ENCODE measurements at regions not wholly inside any gene's neighbourhood (a gene's known extent, or its start where the extent isn't known, plus 50 kb on each side); places are given as distances from the start of the nearest gene placed in this dataset.

DNA sequence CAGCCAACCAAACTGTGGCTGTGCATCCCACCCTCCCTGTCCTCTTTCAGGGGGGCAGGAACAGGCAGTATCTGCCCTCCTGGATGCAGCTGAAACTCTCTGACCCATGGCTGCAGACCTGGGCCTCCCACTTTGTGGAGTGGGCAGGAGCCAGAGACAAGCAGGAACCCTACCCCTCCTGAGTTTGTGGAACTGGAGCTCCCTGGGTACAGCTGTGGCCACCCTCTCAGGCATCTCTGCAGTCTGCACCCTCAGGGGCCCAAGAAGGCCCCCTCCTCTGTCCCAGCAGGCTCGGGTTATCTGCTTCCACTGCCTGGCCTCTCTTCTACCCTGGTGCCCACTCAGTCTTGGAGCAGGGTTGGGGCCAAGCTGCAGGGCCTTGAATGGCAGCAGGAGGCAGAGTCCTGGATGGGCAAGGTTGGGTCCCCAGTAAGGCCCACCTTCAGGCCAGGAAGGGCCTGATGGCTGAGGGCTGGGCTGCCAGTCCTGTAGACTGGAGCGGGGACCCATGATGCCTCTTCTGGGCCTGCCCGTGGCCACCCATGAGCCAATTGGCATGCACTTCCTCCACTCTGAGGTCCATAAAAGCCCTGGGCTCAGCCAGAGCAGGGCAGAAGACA is 619.9 kb downstream of the KIF4B start:
- intact Hi-C loops (cut with DNase I; ENCODE audit: low total_unique reads), result no loop called here
- 69 to 88% (median 83%) methylated on average over 3 of the region's 3 CpGs for WGBS, 5 donors
- DNase-seq, result peak; percentile 64
- no peak overlapping the region for H3K4me3 ChIP-seq
- no peak for TF ChIP-seq POLR2AphosphoS5 (IDR thresholded peaks at IDR 0.05)
- TF ChIP-seq CTCF (IDR thresholded peaks at IDR 0.05 in 8 of 11, conservative IDR thresholded peaks at IDR 0.05 in 3 of 11), result no peak
- no peak for TF ChIP-seq POLR2A (IDR thresholded peaks at IDR 0.05)
- H3K36me3 ChIP-seq, result no peaks in the 10 kb centered on the region
- H3K27ac ChIP-seq, result no peak overlapping the region
- H3K4me1 ChIP-seq, result no peaks in the 10 kb centered on the region
- H3K9me3 ChIP-seq, result peaks cover 0 to 13% (median 5%) of the 10 kb centered on the region in 8 donors
- H3K27me3 ChIP-seq (replicated peaks in 1 of 7), result no peaks in the 10 kb centered on the region

DNA sequence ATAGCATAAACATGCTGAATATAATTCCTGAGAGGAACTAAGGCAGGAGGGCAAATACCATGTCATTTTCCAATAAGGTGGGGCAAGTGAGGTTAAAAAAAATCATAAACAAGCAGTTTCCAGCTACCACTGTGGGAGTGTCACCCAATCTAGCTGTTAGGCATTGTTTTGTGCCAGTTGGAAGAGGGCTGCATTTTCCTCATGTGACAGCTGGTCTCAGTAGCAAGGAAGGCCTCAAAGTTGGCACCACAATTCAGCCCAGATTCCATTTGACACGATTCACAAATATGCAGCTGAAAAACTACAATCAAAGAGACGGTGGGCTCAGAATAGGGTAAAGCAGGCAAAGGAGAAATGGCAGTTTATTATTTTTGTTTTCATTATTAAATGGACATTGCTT is 636.1 kb downstream of the KIF4B start:
- Histone ChIP-seq H3K27ac (no peak overlapping the region), H3K4me1 (no peaks in the 10 kb centered on the region), H3K27me3 (replicated peaks in 1 of 7) (no peaks in the 10 kb centered on the region), H3K4me3 (no peak overlapping the region), H3K9me3 (peaks cover 0 to 4% (median 0%) of the 10 kb centered on the region in 8 donors), H3K36me3 (no peaks in the 10 kb centered on the region)
- intact Hi-C loops (cut with DNase I; ENCODE audit: low total_unique reads), result no loop called here
- 63 to 83% (median 76%) methylated on average over 2 of the region's 2 CpGs for WGBS, 5 donors
- TF ChIP-seq CTCF (IDR thresholded peaks at IDR 0.05 in 8 of 11, conservative IDR thresholded peaks at IDR 0.05 in 3 of 11) (no peak), POLR2AphosphoS5 (IDR thresholded peaks at IDR 0.05) (no peak), POLR2A (IDR thresholded peaks at IDR 0.05) (no peak)
- no peak for DNase-seq

GRCh38 chr5:155655569-155655968 is 642.0 kb downstream of the KIF4B start:
- no peak for DNase-seq

GRCh38 chr5:155661859-155662258 is 648.3 kb downstream of the KIF4B start:
- H3K27ac ChIP-seq, result no peak overlapping the region
- intact Hi-C loops (cut with DNase I; ENCODE audit: low total_unique reads), result no loop called here
- TF ChIP-seq CTCF (IDR thresholded peaks at IDR 0.05 in 8 of 11, conservative IDR thresholded peaks at IDR 0.05 in 3 of 11), result no peak

More at GRCh38 chr5:155655569-155655968, 642.0 kb downstream of the KIF4B start:
- intact Hi-C loops (cut with DNase I; ENCODE audit: low total_unique reads), result no loop called here
- H3K4me3 ChIP-seq, result no peak overlapping the region
- H3K9me3 ChIP-seq, result peaks cover 0 to 4% (median 0%) of the 10 kb centered on the region in 8 donors
- TF ChIP-seq POLR2A (IDR thresholded peaks at IDR 0.05) (no peak), CTCF (IDR thresholded peaks at IDR 0.05 in 8 of 11, conservative IDR thresholded peaks at IDR 0.05 in 3 of 11) (no peak), POLR2AphosphoS5 (IDR thresholded peaks at IDR 0.05) (no peak)
- H3K27me3 ChIP-seq (replicated peaks in 1 of 7), result no peaks in the 10 kb centered on the region
- H3K4me1 ChIP-seq, result no peaks in the 10 kb centered on the region
- no peaks in the 10 kb centered on the region for H3K36me3 ChIP-seq
- no peak overlapping the region for H3K27ac ChIP-seq
- 90 to 96% (median 95%) methylated on average over 2 of the region's 2 CpGs for WGBS, 5 donors

More at GRCh38 chr5:155661859-155662258, 648.3 kb downstream of the KIF4B start:
- no peaks in the 10 kb centered on the region for H3K27me3 ChIP-seq (replicated peaks in 1 of 7)
- no peak for DNase-seq
- H3K4me3 ChIP-seq, result no peak overlapping the region
- no peaks in the 10 kb centered on the region for H3K36me3 ChIP-seq
- H3K9me3 ChIP-seq, result no peaks in the 10 kb centered on the region
- H3K4me1 ChIP-seq, result no peaks in the 10 kb centered on the region

Measured in spleen (tissue), 11 donors.